GM12892 (cell line): ENCODE measurements at regions not wholly inside any gene's neighbourhood (a gene's known extent, or its start where the extent isn't known, plus 50 kb on each side); places are given as distances from the start of the nearest gene placed in this dataset.

Experiments used
- POLR2A ChIP-seq: IDR thresholded peaks from 2 replicates; pipeline ENCODE4 v1.6.1; 2011; ENCODE audit warnings: low read depth, low read length, control low read depth
- POLR2AphosphoS5 ChIP-seq: IDR thresholded peaks from 2 replicates; pipeline ENCODE4 v1.6.1; 2011; ENCODE audit warnings: low read depth, low read length, control low read depth
- TAF1 ChIP-seq: IDR thresholded peaks from 2 replicates; pipeline ENCODE4 v1.6.1; 2011; ENCODE audit warnings: low read depth, mild to moderate bottlenecking, control low read depth, low read length, borderline replicate concordance

GRCh38 chr10:78253063-78253853 is 219.6 kb downstream of the RPS24 start:
- TF ChIP-seq POLR2A (no peak), TAF1 (no peak), POLR2AphosphoS5 (no peak)
